RWPE1 (cell line): ENCODE measurements at regions not wholly inside any gene's neighbourhood (a gene's known extent, or its start where the extent isn't known, plus 50 kb on each side); places are given as distances from the start of the nearest gene placed in this dataset.

Source experiments
- CTCF ChIA-PET: fragments of 350-600 bp; sonication (Branson Sonifier 250); formaldehyde crosslinking; extraction: SDS; loops from one replicate; lab custom pipeline; 2021; lab: Yijun Ruan, JAX
- POLR2A ChIA-PET: fragments of 400-600 bp; formaldehyde crosslinking; extraction: SDS; loops from one replicate; lab custom pipeline; 2020; ENCODE audit warnings: antibody characterized with exemption; ENCODE audit not compliant: low non-redundant PET; lab: Yijun Ruan, JAX
- DNase-seq: peaks from one replicate; pipeline ENCODE4 v3.0.0; 2012; ENCODE audit warnings: low spot score
- H3K27ac ChIP-seq: fragments of 450-650 bp; 2 replicates; pipeline ENCODE4 v1.5.1; 2017
- CTCF ChIP-seq: fragments of 450-650 bp; conservative IDR thresholded peaks from 2 replicates; pipeline ENCODE4 v1.5.1; 2017; ENCODE audit warnings: low read depth, mild to moderate bottlenecking

DNA sequence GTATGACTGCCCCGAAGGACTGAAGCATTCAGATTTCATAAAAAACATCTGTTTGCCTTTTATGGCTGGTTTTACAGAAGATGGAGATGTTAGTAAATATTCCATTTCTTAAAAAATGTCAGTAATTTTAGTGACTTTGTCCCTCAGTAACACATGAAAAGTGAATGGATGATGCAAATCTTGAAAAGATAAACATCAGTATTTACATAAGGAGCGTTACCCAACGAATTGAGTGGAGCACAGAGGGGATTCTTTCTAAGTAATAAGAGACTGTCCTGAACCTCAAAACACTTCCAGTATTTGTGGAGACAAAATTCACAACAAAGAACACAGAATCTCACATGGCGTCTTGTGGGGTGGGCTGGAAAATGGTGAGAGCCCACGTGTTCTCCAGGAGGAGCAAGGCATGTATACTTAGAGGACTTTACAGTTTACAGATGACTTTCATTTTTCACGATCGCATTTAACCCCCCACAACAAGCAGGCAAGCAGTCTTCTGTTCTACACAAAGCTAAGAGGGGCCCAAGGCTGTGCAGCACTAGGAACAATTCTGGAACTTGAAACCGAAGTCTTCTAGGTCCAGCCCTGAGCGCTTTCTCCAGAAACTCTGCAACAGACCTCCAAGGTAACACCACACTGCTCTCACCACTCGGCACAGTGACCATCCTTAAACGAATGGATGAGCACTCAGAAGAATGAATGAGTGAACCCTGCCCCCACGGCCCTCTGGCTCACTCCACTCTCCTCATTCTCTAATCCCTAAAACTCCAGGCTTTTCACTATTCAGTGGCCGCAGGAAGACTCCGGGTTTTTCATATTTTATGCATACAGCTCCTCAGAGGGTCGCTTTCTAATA lies 709.8 kb downstream of the UQCRFS1 start:
- ChIA-PET CTCF (interaction anchor here (0.7 kb wide), 1 partner anchor 1213 kb away, joined by 3 read pairs; no protein-coding TSS in a partner anchor), POLR2A (no interaction called here)
- no peak for TF ChIP-seq CTCF
- DNase-seq: no peak
- no peak overlapping the region for H3K27ac ChIP-seq

- no peak overlapping the region for H3K27ac ChIP-seq
- DNase-seq: no peak
- CTCF ChIA-PET: no interaction called here
- TF ChIP-seq CTCF: no peak
- POLR2A ChIA-PET: no interaction called here
These were observed 711.0 kb downstream of the UQCRFS1 start for GRCh38 chr19:28501976-28502375.

DNA sequence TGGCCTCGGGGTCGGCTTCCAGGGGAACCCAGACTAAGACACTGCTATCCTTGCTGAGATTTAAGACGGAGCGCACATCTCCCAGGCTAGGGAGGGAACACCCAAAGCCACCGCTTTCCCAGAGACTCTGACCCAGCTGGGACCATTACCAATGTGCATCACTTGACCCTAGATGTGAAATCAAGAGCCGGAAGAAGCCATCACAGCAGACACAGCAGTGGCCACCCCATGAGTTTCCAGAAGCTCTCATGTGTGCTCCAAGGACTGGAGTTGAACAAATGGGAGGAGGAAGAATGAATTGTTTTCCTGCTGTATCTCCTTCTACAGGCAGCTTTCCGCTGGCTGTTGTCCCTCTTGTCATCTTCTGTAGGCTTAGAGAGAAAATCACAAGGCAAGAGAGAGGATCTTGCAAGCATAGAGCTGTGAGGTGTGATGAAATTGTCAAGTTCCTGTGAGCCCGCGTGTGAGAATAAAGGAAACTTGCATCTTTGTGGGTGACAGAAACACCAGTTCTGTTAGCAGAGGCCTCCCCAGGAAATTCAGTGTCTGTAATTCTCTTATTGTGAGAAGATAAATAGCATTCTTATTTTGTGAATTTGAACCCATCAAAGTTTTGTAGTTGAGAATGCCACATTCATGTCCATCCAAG lies 711.8 kb downstream of the UQCRFS1 start:
- POLR2A ChIA-PET: no interaction called here
- no peak for TF ChIP-seq CTCF
- CTCF ChIA-PET: no interaction called here
- DNase-seq: no peak
- H3K27ac ChIP-seq: no peak overlapping the region

DNA sequence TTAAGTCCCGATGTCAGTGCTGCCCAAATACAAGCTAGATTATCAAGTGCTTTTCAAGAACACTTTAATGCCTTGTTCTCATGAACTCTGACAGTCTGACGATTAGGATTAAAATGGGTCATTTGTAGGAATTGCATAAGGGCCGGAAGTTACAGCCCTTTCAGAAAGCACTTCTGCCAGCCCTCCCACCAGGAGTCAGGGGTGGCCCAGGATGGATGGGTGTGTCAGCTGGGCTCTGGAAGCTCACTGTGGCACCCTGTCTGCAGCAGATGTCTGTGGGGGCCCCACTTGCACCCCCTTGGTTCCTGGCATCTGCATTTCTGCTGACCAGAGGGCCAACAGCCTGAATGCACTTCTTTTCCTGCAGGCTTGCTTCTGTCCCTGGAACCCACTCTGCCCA lies 712.7 kb downstream of the UQCRFS1 start:
- no peak for TF ChIP-seq CTCF
- DNase-seq: no peak
- ChIA-PET CTCF (no interaction called here), POLR2A (no interaction called here)
- no peak overlapping the region for H3K27ac ChIP-seq

DNA sequence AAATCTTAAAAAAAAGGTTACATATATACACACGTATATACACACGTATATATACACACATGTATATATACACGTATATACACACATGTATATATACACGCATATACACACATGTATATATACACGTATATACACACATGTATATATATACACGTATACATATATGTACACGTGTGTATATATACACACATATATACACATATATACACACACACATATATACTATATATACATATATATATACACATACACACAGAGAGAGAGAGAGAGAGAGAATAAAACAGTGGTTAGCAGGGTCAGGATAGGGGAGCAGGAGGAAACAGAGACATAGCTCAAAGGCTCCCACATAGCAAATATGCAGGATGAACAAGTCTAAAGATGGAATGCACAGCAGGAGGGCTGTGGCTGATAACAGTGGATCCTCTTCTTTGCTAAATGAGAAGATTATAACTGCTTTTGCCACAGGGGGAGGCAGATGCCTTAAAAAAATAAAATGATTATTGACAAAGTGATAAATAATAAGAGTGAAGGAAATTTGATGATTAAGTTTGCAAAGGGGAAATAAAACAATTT lies 714.5 kb downstream of the UQCRFS1 start:
- no peak for DNase-seq
- no peak for TF ChIP-seq CTCF
- POLR2A ChIA-PET: no interaction called here
- no peak overlapping the region for H3K27ac ChIP-seq
- CTCF ChIA-PET: no interaction called here

GRCh38 chr19:28497887-28498286 lies 715.1 kb downstream of the UQCRFS1 start:
- TF ChIP-seq CTCF: no peak
- ChIA-PET CTCF (no interaction called here), POLR2A (no interaction called here)
- no peak for DNase-seq
- no peak overlapping the region for H3K27ac ChIP-seq
